ENCODE measurements at regions not wholly inside any gene's neighbourhood (a gene's known extent, or its start where the extent isn't known, plus 50 kb on each side); places are given as distances from the start of the nearest gene placed in this dataset.

DNA sequence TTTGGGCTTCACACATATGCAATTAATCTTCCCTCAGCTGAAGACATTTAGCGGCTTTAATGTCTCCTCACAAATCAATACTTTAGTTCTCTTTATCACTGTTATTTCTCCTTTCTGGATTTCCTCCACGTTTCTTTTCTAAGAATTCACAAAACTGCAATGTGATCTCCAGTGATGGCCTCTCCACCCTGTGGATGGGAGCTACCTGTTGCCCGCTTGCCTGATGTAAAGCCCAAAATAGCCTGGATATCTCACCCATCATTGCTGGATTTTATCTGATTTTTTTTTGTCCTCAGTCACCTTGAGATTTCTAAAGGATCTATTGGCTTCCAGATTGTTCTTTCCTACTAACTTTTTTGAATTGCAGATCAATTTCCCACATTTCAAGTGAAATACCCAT lies 129.3 kb upstream of the FAM241A start (continued):
- TF ChIP-seq ZNF274 (IDR thresholded peaks at IDR 0.05; ENCODE audit: borderline replicate concordance, extremely low read depth, low read length) (no peak), RBBP5 (IDR thresholded peaks at IDR 0.05; ENCODE audit: borderline replicate concordance, low read depth, low read length) (no peak), CBX5 (IDR thresholded peaks at IDR 0.05; ENCODE audit: low read depth, low read length) (no peak), SIX5 (IDR thresholded peaks at IDR 0.05; ENCODE audit: low read depth, low read length) (no peak)
